Posterior cingulate gyrus (tissue), 11 donors: ENCODE measurements at regions not wholly inside any gene's neighbourhood (a gene's known extent, or its start where the extent isn't known, plus 50 kb on each side); places are given as distances from the start of the nearest gene placed in this dataset.

Experiments
- DNase-seq, 10 donors: peaks; one replicate each; pipeline versions ENCODE4 v3.0.0 to v3.0.0-alpha.2; 2020 to 2021; ENCODE audit warnings: mixed read lengths in 3 of 10
- intact Hi-C: fragments of 100-400 bp; cut with DNase I; formaldehyde crosslinking; loops from one replicate; pipeline ENCODE4 v1.15.1; 2023

DNA sequence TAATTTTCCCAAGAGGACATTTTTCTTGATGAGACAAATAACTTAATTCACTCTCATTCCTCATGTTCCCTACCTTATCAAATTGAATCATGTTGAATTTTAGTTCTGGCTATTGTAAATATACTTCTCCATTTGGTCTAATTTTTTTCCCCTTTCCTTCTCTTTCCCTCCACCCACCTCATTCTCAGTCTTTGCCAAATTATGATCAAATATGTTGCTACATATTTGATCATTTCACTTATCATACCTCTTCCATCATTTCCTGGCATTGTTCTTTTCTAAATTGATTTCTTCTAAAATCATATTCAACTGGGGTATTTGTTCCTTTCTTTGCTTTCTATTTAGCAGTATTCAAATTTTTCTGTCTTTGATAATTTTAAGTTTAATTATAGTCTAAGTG is 52.3 kb downstream of the HDGFL1 start:
- intact Hi-C loops: no loop called here
- DNase-seq: no peak

DNA sequence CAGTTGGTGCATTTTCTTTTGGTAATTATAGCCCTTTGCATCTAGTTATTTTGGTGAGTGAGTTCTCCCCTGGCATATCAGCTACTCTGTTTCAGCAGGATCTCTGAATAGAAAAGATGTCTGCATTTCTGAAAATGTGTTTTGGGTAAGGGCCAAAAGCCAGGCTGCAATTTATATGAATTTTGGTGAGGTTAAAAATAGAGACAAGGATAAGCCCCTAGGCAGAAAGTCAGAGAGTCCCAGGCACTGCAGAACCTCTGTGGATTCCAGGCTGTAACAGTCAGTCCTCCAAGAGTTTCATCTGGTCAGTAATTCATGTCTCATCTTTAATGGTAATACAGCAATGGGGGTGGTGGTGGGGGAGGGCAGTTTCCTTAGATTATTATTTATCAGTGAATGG is 53.0 kb downstream of the HDGFL1 start:
- no peak for DNase-seq
- intact Hi-C loops: no loop called here

DNA sequence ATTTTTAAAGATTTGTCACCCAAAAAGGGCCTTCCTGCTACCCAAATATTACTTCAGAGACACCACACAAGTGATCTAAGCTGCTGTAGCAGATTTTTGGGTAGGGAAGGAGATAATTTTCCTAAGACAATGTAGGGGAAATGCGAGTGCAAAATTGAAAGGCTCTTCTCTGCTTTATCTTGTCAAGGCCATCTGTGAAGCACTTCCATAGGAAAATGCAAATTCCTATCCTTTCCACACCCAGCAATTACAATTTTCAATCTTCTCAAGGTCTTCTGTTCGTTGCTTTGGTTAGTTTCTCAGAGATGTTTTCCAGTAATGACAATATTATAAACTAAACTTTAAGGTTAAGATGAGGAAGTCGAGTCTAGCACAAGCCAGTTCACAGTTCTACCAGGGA is 53.4 kb downstream of the HDGFL1 start:
- DNase-seq: no peak
- intact Hi-C loops: no loop called here

DNA sequence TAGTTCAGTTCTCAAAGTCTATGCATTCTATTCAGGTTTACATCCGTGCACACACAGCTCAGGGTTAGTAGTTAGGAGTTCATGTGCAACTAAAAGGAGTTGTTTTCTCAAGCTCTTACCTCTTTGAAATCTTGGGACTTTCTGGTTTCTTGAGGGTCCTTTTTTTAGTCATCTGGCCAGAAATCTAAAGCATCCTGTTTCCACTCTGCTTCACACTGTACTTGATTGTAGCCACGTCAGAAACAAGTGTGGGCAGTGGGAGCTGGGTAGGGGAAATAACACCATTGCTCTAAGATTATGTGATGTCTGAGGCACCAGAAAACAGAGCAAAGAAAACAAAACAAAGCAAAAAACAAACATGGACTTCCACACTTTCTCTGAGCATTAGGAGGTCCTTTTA is 58.3 kb downstream of the HDGFL1 start:
- intact Hi-C loops: no loop called here
- no peak for DNase-seq

DNA sequence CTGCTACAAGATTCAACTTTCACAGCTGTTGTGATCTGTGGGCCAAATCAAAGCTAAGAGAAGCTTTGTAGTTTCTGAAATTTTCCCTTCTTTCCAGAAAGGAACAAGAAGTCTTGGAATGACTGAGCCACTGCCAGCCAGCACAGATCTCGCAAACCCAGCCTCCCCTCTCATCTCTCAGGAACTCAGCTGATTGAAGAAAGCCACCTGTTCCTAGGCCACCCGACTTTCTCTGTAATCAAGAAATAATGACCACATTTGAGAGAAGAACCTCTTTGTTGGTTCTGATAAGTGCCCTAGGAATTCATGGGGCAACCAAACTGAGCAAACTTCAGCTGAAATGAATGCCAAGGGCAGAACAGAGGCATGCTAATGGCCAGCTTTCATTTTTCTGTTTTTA is 61.7 kb downstream of the HDGFL1 start:
- intact Hi-C loops: no loop called here
- DNase-seq: no peak

DNA sequence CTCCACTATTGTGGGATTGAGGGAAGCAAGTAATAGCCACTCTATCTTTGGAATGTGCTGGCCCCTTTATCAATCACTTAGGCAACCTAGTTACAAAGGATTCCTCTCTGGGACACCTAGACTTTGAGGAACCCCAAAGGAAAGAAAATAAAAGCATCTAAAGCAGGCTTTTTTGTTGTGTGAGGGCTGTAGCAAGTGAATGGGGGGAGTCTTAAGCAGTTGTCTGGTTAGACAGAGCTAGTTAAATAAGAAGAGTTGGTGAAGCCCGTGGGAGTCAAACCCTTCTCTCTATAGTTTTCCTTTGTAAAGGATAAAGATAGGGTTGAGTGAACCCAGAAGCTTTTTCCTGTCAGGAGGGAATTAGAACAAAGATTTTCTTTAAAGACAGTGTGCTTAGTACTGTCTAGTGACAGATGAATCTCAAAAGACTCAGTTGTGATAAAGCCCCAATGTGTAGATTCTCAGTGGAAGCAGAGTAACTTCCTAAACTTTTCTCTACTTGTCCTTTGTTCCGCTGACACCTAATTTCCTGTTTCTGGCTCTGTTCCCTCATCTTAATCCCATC is 63.3 kb downstream of the HDGFL1 start:
- intact Hi-C loops: no loop called here
- no peak for DNase-seq

DNA sequence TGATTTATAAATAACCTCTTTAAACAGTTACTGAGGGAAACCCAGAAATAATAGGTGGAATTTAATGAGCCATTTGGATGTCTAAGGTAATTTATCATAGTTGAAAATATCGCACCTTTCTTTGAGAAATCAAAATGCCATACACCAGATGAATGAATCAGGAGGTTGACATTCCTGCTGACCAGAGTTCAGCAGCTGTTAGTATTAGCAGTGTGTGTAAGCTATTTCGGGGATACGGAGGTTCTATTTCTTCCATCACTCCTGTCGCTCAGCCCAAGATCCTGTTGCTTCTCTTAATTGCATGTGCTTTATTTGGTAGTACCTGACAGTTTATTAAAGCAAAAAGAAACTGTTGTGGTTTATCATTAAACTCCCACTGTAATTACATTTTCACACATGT is 67.1 kb downstream of the HDGFL1 start:
- intact Hi-C loops: no loop called here

DNA sequence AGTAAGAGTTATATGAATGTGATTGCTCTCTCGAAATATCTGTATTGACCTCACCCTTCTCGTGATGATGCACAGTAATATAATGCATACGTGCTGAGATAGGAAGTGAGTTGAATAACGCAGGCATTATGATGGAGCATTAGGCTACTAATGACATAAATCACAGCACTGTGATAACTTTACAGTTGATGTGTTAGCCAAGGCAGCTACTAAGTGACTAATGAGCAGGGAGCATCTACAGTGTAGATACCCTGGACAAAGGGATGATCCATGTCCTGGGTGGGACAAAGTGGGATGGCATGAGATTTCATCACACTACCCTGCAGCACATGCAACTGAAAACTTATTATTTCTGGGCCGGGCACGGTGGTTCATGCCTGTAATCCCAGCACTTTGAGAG is 68.4 kb downstream of the HDGFL1 start:
- DNase-seq: no peak
- intact Hi-C loops: no loop called here

More for the DNA sequence above, 67.1 kb downstream of the HDGFL1 start:
- no peak for DNase-seq

DNA sequence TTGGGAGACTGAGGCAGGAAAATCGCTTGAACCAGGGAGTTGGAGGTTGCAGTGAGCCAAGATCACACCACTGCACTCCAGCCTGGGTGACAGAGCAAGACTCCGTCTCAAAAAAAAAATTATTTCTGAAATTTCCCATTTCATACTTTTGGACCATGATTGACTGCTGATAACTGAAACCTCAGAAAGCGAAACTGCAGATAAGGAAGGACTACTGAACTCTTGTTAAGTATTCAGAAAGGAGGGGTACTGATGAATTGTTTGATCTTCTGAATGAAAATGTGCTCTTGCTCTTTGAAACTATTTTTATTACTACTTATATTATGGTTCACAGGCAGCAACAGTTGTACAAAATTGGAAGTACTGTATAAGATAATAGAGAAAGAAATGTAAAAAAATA is 69.0 kb downstream of the HDGFL1 start:
- intact Hi-C loops: no loop called here
- no peak for DNase-seq

DNA sequence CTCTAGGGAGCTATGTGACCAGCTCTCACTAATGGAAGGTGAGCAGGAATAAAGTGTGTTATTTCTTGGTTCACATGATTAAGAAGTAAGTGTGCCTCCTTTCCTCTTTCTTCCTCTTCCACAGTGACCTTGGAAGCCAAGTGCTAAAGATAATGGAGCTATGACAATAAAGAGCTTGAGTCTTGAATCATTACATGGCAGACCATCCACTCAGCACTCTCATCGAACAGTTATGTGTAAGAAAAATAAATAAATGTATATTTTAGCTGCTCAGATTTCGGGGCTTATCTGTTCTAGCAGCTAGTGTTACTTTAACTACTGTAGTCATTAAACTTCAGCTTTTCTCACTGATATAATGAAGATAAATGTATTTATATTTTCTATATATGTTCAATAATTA is 72.9 kb downstream of the HDGFL1 start:
- DNase-seq: no peak
- intact Hi-C loops: no loop called here

DNA sequence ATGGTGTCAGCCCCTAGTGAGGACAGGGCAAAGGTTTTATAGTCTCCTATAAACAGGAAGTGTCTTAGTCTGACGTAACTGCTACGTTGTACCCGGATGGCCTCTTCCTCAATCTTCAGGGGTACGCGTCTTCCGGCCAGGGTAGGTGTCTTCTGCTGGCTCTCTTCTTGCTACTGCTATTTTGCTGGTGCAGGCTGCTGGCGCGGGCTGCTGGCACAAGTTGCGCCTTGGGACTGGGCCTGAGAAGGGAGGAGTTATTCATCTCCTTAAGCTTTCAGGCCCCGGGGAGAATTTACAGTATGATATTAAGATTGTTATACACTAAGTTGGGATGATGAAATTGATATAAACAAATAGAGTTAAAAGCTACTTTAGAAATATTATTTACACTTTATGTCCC is 74.4 kb downstream of the HDGFL1 start:
- peak in 1 of 10 donors; percentile 72 for DNase-seq
- intact Hi-C loops: no loop called here

DNA sequence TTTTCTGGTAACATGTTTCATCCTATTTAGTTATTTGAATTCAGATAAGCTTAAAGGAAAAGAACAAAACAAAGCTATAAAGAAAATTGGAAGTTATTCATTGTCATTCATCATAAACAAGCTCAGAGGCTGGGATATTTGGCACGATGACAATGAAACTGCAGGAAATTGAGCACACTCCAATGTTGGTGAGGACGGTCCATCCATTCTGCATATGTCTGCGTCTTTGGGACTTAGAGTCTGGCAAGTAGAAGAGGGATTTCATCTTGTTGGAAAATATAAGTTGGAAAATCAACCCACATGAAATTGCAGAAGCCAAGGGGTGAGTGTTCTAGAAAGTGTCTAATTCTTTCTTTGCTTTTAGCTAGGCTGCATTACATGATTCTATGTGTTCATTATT is 78.4 kb downstream of the HDGFL1 start:
- intact Hi-C loops: no loop called here
- DNase-seq: no peak

DNA sequence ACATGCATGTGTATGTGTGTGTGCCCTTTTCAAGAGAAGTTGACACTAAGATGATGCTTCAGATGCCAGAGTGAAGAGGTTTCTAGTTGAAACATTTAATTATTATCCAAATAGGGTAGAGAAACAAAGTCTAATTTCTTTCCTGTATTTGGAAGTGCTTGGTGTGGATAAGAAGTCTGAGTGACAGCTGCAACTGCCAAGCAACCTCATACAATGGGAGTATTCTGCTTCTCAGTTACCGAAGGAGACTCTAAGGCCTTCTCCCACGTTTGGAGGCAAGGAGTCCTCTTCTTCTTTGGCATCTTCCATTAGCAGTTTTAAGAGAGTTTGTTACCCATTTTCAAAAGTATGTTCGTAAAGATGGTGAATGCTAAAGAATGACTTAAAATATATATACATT is 82.4 kb downstream of the HDGFL1 start:
- intact Hi-C loops: no loop called here
- no peak for DNase-seq

DNA sequence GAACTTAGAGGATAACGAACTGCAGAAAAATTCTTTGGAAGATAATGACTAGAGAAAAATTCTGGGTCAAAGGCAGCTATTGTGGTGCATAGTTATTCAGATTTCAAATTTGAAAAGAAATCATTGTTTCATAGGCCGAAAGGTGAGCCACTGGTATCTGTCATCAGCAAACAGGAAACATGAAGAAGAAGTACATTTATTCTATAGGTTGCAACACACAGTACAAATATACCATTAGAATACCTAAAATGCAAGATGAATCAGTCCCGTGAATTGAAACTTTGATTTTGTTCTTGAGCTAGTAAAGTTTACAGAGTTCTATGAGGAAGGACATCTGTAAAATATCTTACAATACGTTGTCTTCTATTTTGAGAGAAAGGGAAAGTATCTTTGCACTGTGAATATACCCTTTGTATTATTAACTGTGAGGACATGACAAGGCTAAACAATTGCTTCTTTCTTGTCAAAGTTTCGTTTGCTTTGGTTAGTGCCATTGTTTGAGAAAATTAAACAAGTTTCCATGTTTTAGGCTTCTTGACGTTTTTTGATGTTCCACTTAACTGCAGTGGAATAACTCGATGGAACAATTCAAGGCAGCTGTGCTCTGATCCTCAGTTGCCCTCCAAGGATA is 84.7 kb downstream of the HDGFL1 start:
- no peak for DNase-seq
- intact Hi-C loops: no loop called here

DNA sequence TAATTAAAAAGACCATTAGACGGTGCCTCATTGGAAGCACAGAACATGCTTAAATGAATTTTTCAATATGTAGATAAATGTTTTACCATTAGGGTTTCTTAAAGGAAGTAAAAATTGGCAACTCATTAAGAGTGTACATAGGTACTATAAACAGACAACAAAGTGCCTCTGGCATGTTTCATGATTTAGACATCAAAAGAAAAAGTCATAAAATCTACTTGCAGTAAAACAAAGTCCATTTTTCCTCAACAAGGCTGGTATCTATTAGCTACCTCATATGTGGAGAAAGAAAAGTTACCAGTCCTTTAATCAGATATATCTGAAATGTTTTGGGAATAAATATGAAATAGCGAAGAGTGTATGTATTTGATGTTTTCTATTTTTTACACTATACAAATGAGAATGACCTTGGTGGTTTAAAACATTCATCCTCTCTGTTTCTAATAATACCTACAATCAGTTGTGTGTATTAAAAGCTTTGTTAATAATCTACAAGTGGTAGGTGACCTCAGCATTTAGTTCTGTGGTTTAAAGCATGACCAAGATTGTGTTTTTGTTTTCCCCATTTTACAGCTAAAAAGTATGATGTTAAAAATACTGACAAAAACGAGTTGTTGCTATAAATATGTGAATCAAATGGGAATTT is 87.5 kb downstream of the HDGFL1 start:
- intact Hi-C loops: no loop called here
- DNase-seq: no peak

DNA sequence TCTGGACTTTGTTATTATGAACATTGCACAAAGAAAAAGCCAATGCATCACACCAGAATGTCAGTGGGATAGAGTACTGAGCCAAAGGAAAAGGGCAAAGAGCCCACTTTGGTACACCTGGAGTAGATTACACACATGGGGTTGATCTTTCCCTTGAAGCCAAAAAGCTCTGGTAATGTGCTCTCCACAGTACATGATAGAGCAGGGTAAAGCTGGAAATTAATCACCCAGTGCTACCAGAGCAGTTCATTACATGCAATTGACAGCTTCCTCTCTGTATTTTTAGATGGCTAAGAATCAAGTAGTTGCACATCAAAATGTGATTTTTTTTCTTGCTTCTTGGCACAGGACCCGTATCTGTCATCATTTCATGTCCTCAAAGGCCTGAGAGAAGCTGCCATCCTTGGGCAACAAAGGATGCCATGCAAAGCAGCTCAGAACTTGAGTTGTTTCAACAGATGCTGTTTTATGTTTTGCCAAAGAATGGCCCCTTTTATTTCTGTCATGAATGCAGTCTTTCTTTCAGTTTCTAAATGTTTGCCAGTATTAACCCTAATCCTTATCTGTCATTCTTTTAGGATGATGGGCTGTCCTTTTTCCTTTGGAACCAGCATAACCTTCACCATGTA is 88.1 kb downstream of the HDGFL1 start:
- intact Hi-C loops: no loop called here
- DNase-seq: peak in 7 of 10 donors; percentile 11 to 88 (median 52)

DNA sequence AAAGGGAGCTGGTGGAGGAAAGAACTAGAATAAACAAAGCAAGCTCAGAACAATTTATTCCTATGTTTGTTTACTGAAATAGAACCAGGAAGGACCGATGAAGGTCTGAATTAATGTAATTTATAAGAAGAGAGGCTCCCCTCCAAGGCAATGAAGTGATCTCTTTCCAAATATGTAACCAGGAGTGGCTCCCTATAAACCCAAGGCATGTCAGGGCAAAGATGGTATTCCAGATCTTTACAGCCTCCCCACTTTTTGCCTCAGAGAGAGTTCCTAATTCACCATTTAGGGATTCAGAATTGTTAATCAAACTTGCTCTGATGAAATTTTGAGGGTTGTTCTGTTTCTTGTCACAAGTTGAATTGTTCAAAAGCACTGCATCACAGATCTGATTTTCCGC is 88.8 kb downstream of the HDGFL1 start:
- intact Hi-C loops: no loop called here
- no peak for DNase-seq

DNA sequence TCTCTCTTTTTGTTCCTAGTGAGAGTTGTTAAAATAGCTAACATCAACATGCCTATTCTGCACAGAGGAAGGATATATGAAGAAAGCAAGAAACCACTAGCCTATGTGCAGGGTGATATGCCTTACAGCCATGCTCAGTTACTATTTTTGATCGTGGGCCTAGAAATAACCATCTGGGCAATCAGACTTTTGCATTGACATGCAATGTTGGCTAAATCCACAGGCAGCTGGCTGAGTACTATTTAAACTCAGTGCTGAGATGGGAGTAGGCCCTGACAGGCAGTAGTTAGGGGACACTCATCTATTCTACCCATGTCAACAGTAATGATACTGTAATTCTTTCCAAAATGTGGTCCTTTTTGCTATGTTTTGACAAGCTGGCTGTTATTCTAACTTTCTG is 89.6 kb downstream of the HDGFL1 start:
- no peak for DNase-seq
- intact Hi-C loops: no loop called here

DNA sequence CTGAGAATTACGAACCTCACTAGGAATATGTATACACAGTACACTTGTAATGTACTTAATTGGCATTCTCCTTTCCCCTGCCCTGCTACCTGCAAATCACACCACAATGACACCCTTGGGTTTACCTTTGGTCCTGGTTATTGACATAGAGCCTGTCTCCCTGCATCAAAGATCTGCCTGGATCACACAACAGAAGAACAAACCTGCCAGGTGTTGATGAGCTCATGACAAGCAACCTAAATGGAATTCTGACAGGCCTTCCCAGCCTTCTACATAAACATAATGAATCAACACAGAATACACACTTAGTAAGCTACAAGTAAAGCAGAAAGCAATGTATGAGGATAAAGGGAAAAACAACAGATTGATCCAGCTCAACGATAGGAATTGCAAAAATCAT is 95.6 kb downstream of the HDGFL1 start:
- intact Hi-C loops: no loop called here

DNA sequence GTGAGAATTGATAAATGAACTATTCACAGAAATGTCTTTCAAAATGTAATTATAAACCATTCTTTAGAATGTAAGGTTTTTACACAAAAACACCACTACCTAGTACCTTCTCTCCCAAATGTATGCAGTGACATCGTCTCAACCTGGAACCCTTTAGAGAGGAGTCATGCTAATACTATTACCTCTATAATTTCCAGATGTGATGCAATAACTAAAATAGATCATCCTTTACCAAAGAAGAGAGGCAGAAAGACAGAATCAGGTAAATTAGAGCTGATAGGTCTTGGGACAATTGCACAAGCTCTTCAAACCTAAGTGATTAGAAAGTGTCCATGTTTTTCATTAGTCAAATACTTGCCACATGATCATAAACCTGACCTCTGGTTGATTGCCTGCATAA is 96.7 kb downstream of the HDGFL1 start:
- intact Hi-C loops: no loop called here
- DNase-seq: no peak

More for the DNA sequence above, 95.6 kb downstream of the HDGFL1 start:
- no peak for DNase-seq

DNA sequence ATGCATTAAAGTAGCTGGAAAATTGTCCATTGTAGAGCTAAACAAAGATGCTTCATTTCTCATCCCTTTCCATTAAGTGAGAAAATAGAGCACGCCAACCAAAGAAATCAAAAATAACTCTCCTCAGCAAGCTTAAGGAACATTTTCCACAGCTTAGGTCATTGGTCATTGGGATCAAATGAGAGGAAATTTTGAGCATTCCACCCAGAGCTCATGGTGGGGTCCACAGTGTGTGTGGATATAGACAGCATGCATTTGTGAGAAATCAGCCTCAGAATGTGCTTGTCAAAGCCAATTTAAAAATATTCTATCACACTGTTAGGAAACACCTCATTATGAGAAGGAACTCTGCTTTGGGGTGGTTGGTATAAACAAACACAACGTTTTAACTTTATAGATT is 97.2 kb downstream of the HDGFL1 start:
- intact Hi-C loops: no loop called here
- DNase-seq: no peak

DNA sequence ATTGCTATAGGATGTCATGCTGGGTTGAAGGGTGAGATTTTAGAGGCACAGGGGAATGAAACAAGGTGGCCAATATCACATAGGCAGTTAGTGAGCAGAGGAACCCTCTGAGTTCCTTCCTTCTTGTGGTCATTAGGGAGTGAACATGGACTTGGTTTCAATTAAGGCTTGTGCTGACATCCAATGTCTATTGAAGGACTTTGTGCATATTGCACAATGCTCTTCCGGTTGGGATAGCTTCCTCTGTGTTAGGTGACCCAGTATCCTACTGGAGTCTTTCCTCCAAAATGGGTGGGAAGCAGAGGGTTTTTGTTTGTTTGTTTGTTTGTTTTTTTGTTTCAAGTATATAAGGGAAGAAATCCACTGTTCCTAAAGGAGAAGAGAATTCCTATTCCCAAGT is 98.5 kb downstream of the HDGFL1 start:
- no peak for DNase-seq
- intact Hi-C loops: no loop called here
